Activated T-helper 2 cell treated with anti-CD3 and anti-CD28 coated beads, Interferon-gamma antibody, Interleukin-2, Interleukin-4, amounts not matched to agents 10 μg/mL and 5 μg/mL and 100 μg/mL, durations not matched to agents 14 hours and 24 hours and 36 hours (primary cell): ENCODE measurements at regions not wholly inside any gene's neighbourhood (a gene's known extent, or its start where the extent isn't known, plus 50 kb on each side); places are given as distances from the start of the nearest gene placed in this dataset.

Source experiments
- DNase-seq: peaks from one replicate; pipeline ENCODE4 v3.0.0; 2021; ENCODE audit warnings: low spot score
- H3K27ac Mint-ChIP-seq: one replicate; pipeline ENCODE4 v1.8.0; 2021; ENCODE audit warnings: mixed read lengths
- H3K27me3 Mint-ChIP-seq: one replicate; pipeline ENCODE4 v1.8.0; 2021; ENCODE audit warnings: low read depth, mixed read lengths
- H3K36me3 Mint-ChIP-seq: one replicate; pipeline ENCODE4 v1.8.0; 2021; ENCODE audit warnings: low read depth, mixed read lengths
- H3K4me1 Mint-ChIP-seq: one replicate; pipeline ENCODE4 v1.8.0; 2021; ENCODE audit warnings: low read depth, mixed read lengths
- H3K4me3 Mint-ChIP-seq: one replicate; pipeline ENCODE4 v1.8.0; 2021; ENCODE audit warnings: low read depth, mild to moderate bottlenecking, moderate library complexity, mixed read lengths
- H3K9me3 Mint-ChIP-seq: one replicate; pipeline ENCODE4 v1.8.0; 2021; ENCODE audit warnings: mixed read lengths
- intact Hi-C: fragments of 100-400 bp; cut with micrococcal nuclease; formaldehyde crosslinking; loops from one replicate; pipeline ENCODE4 v1.15.1; 2023

- no peak overlapping the region for H3K27ac Mint-ChIP-seq
- no peaks in the 10 kb centered on the region for H3K9me3 Mint-ChIP-seq
- H3K4me1 Mint-ChIP-seq: peaks cover 4% of the 10 kb centered on the region
- no peaks in the 10 kb centered on the region for H3K36me3 Mint-ChIP-seq
- no peak for DNase-seq
- H3K27me3 Mint-ChIP-seq: peaks cover 5% of the 10 kb centered on the region
- intact Hi-C loops: loop anchor here (10.0 kb wide), 1 partner anchor 70 kb away; no protein-coding TSS in a partner anchor
- no peak overlapping the region for H3K4me3 Mint-ChIP-seq
Measured at GRCh38 chrX:39725114-39725513, 372.6 kb downstream of the BCOR start.

DNA sequence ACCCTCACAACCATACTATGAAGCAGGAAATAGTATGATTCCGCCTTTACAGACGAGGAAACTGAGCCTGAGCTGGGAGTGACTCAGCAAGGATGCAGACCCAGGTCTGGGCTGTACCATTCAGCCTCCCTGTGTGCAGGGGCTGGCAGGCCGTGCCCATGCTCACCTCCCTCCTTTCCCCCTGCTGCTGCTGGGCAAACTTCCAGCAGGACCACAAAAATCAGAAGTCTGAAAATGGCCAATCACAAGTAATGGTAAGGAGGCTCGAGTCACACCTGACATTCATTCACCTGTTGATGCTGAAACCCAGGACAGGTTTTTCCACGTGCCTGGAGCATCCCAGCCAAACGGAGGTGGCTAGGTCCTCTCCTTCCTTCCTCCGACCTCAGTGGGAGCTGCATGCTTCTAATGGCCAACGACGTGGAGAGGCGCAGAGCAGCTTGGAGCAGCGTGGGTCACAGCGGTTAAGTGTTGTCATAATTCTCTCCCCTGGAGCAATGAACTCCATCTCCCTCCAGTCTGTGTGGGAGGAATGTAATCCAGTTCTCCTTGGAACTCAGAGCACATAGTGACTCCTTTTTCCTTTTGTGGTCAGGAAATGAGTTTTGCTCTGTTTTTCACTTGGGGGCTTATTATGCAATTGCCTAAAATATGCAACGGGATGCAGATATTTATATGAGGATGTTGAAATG, 371.7 kb downstream of the BCOR start:
- intact Hi-C loops: loop anchor here (10.0 kb wide), 1 partner anchor 71 kb away; no protein-coding TSS in a partner anchor
- H3K36me3 Mint-ChIP-seq: no peaks in the 10 kb centered on the region
- peaks cover 10% of the 10 kb centered on the region for H3K4me1 Mint-ChIP-seq
- no peak overlapping the region for H3K27ac Mint-ChIP-seq
- peaks cover 5% of the 10 kb centered on the region for H3K27me3 Mint-ChIP-seq
- H3K4me3 Mint-ChIP-seq: no peak overlapping the region
- DNase-seq: no peak
- no peaks in the 10 kb centered on the region for H3K9me3 Mint-ChIP-seq

- DNase-seq: no peak
- Mint-ChIP-seq H3K27ac (no peak overlapping the region), H3K4me3 (no peak overlapping the region), H3K27me3 (peaks cover 5% of the 10 kb centered on the region), H3K9me3 (no peaks in the 10 kb centered on the region), H3K36me3 (no peaks in the 10 kb centered on the region), H3K4me1 (peaks cover 14% of the 10 kb centered on the region)
- intact Hi-C loops: loop anchor here (10.0 kb wide), 1 partner anchor 72 kb away; no protein-coding TSS in a partner anchor
Measured at GRCh38 chrX:39726771-39727170, 371.0 kb downstream of the BCOR start.

DNA sequence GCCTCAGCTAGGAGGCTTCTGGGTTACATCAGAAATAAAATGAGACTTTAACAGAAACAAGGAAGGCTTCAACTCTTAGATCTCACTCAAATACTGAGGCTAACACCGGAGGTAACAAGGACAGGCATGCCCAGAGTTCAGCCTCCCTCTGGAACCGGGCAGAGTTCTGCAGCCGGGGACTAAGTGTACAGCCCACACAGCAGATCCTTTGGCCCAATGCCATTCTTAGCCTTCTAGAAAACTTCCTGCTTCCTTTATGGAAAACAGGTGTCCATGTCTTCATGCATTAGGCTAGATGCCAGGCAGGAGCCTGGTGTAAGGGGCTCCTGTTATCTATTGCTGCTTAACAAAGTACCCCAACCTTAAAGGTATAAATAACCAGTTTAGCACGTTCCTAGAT, 369.7 kb downstream of the BCOR start:
- peaks cover 2% of the 10 kb centered on the region for H3K27me3 Mint-ChIP-seq
- H3K36me3 Mint-ChIP-seq: no peaks in the 10 kb centered on the region
- H3K9me3 Mint-ChIP-seq: no peaks in the 10 kb centered on the region
- intact Hi-C loops: loop anchor here (10.0 kb wide), 1 partner anchor 73 kb away; no protein-coding TSS in a partner anchor
- peaks cover 17% of the 10 kb centered on the region for H3K4me1 Mint-ChIP-seq
- no peak for DNase-seq
- H3K27ac Mint-ChIP-seq: no peak overlapping the region
- no peak overlapping the region for H3K4me3 Mint-ChIP-seq

- Mint-ChIP-seq H3K27ac (no peak overlapping the region), H3K27me3 (no peaks in the 10 kb centered on the region), H3K4me1 (peaks cover 17% of the 10 kb centered on the region), H3K36me3 (no peaks in the 10 kb centered on the region), H3K9me3 (no peaks in the 10 kb centered on the region), H3K4me3 (no peak overlapping the region)
- no peak for DNase-seq
- intact Hi-C loops: loop anchor here (10.0 kb wide), 1 partner anchor 74 kb away; no protein-coding TSS in a partner anchor
Measured at GRCh38 chrX:39728852-39729598, 368.7 kb downstream of the BCOR start.

GRCh38 chrX:39729981-39730661, 367.6 kb downstream of the BCOR start:
- no peaks in the 10 kb centered on the region for H3K27me3 Mint-ChIP-seq
- H3K4me1 Mint-ChIP-seq: peaks cover 13% of the 10 kb centered on the region
- no peak for DNase-seq
- intact Hi-C loops: loop anchor here (5.0 to 10.0 kb wide), 7 partner anchors 42 to 692 kb away; no protein-coding TSS in a partner anchor
- no peak overlapping the region for H3K4me3 Mint-ChIP-seq
- no peaks in the 10 kb centered on the region for H3K36me3 Mint-ChIP-seq
- H3K9me3 Mint-ChIP-seq: no peaks in the 10 kb centered on the region
- no peak overlapping the region for H3K27ac Mint-ChIP-seq

DNA sequence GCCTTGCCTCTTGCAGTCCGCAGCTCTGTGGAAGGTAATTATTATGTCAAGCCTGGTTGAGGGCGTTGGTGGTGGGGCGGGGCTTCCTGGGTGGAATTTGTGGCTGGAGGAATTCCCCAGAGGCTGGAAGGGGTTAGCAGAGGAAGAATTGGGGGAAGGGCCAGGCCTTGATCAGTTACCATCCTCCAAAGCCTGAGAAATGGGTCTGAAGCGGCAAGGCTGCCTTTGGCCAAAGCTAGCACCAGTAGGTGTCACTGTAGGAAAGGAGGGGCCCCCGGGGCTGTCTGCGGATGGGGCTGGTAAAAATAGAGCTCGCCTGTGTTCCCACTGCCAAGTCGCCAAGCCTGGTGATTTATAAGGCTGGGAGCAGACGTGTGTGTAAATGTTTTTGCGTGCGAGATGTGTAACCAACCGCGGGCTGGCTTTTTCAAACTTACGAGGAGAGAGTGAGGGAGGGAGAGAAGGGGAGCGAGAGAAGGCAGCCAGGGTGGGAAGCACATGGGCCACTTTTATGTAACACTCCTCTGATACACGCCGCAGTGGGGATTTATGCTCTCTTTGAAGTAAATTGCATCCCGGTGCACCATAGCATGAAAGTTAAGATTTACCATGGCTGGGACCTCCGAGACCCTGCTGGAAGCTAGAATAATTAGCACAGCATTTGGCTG, 367.0 kb downstream of the BCOR start:
- intact Hi-C loops: loop anchor here (5.0 to 10.0 kb wide), 6 partner anchors 42 to 692 kb away; no protein-coding TSS in a partner anchor
- H3K36me3 Mint-ChIP-seq: no peaks in the 10 kb centered on the region
- H3K4me3 Mint-ChIP-seq: no peak overlapping the region
- peak; percentile 25 for DNase-seq
- no peaks in the 10 kb centered on the region for H3K9me3 Mint-ChIP-seq
- peaks cover 13% of the 10 kb centered on the region for H3K4me1 Mint-ChIP-seq
- H3K27me3 Mint-ChIP-seq: no peaks in the 10 kb centered on the region
- H3K27ac Mint-ChIP-seq: peak overlapping the region; percentile 77

- no peak overlapping the region for H3K27ac Mint-ChIP-seq
Measured at GRCh38 chrX:39731330-39731667, 366.5 kb downstream of the BCOR start.

GRCh38 chrX:39731735-39732134, 366.0 kb downstream of the BCOR start:
- no peak overlapping the region for H3K4me3 Mint-ChIP-seq
- H3K9me3 Mint-ChIP-seq: no peaks in the 10 kb centered on the region
- peaks cover 16% of the 10 kb centered on the region for H3K4me1 Mint-ChIP-seq
- H3K27ac Mint-ChIP-seq: no peak overlapping the region
- no peak for DNase-seq
- H3K36me3 Mint-ChIP-seq: no peaks in the 10 kb centered on the region
- no peaks in the 10 kb centered on the region for H3K27me3 Mint-ChIP-seq
- intact Hi-C loops: loop anchor here (5.0 to 10.0 kb wide), 6 partner anchors 41 to 691 kb away; no protein-coding TSS in a partner anchor

More at GRCh38 chrX:39731330-39731667, 366.5 kb downstream of the BCOR start:
- Mint-ChIP-seq H3K27me3 (no peaks in the 10 kb centered on the region), H3K4me1 (peaks cover 13% of the 10 kb centered on the region), H3K4me3 (no peak overlapping the region), H3K36me3 (no peaks in the 10 kb centered on the region), H3K9me3 (no peaks in the 10 kb centered on the region)
- intact Hi-C loops: loop anchor here (5.0 to 10.0 kb wide), 6 partner anchors 41 to 691 kb away; no protein-coding TSS in a partner anchor
- no peak for DNase-seq

DNA sequence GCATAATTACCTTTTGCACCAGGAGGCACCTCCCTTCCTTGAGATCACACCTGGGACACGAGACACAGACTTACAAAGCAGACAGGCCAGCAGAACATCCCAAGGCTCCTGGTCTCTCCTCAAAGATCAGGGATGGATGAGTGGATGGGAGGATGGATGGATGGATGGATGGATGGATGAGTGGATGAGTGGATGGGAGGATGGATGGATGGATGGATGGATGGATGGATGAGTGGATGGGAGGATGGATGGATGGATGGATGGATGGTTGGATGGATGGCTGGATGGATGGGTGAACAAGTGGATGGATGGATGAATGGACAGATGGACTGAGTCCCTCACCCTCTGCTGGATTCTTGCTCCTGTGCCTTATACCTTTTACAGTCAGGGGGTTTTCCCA, 364.0 kb downstream of the BCOR start:
- Mint-ChIP-seq H3K4me3 (no peak overlapping the region), H3K36me3 (no peaks in the 10 kb centered on the region), H3K9me3 (no peaks in the 10 kb centered on the region), H3K27me3 (no peaks in the 10 kb centered on the region), H3K27ac (no peak overlapping the region), H3K4me1 (peaks cover 18% of the 10 kb centered on the region)
- intact Hi-C loops: loop anchor here (5.0 to 10.0 kb wide), 6 partner anchors 39 to 689 kb away; no protein-coding TSS in a partner anchor
- DNase-seq: no peak

GRCh38 chrX:39734174-39734776, 363.5 kb downstream of the BCOR start:
- intact Hi-C loops: loop anchor here (5.0 to 10.0 kb wide), 6 partner anchors 38 to 688 kb away; no protein-coding TSS in a partner anchor
- no peaks in the 10 kb centered on the region for H3K36me3 Mint-ChIP-seq
- H3K9me3 Mint-ChIP-seq: no peaks in the 10 kb centered on the region
- no peaks in the 10 kb centered on the region for H3K27me3 Mint-ChIP-seq
- DNase-seq: no peak
- peaks cover 18% of the 10 kb centered on the region for H3K4me1 Mint-ChIP-seq
- no peak overlapping the region for H3K27ac Mint-ChIP-seq
- no peak overlapping the region for H3K4me3 Mint-ChIP-seq
